ENCODE measurements at regions not wholly inside any gene's neighbourhood (a gene's known extent, or its start where the extent isn't known, plus 50 kb on each side); places are given as distances from the start of the nearest gene placed in this dataset.
A peak's percentile ranks its signal among the peaks of the same experiment; 100 is the strongest.

DNA sequence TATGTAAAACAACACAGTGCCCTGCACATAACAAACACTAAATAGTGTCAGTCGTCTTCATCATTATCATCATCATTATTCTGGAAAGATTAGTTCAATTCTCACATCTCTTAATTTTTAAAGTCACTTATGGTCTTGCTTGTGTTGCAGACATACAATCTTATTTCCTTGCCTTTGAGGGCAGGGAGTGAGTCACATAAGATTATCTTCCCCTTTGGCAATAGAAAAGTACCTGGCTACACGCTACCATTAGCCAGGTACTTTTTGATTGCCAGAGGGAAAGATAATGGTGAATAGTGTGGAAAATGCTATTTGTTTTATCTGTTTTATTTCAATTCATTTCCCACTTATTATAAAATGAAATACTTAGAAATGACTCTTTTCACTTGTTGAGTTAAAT lies 76.6 kb upstream of the RMDN2 start:
- no peak overlapping the region for H3K27ac ChIP-seq (ENCODE audit: low read depth in 1 of 2, low read length in 1 of 2)

DNA sequence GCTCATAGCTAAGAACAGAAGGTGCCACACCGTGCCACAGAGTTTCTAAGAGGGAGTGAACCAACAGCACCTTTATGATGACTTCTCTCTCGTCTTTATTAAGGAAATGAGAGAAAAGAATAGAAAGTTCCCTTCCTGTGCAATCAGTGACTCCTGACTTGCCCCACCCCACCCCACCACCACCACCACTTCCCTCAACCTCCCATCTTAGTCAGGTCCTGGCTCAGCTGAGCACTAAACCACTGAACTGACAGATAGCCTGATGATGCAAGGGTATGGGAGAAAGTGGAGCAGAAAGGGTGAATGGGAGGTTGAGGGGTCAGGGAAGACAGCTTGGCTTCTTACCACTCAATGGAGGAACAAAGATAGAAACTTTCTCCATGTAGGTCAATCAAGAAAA lies 75.2 kb upstream of the RMDN2 start:
- Histone ChIP-seq H3K36me3 (ENCODE audit: control insufficient read depth in 2 of 2, insufficient read depth in 2 of 2, low read length in 1 of 2) (no peaks in the 10 kb centered on the region), H3K27me3 (ENCODE audit: control insufficient read depth in 2 of 2, insufficient read depth in 1 of 2, low read length in 1 of 2) (no peaks in the 10 kb centered on the region), H3K9me3 (ENCODE audit: control insufficient read depth in 2 of 2, insufficient read depth in 1 of 2, low read length in 1 of 2) (no peaks in the 10 kb centered on the region), H3K4me1 (ENCODE audit: control insufficient read depth in 2 of 2, insufficient read depth in 2 of 2, low read length in 2 of 2) (peaks cover 0 to 5% of the 10 kb centered on the region in 2 donors), H3K27ac (ENCODE audit: low read depth in 1 of 2, low read length in 1 of 2) (no peak overlapping the region), H3K4me3 (ENCODE audit: low read length in 2 of 2) (no peak overlapping the region)
- DNase-seq (ENCODE audit: low read depth in 6 of 9, low spot score in 9 of 9) = no peak
- 91% methylated on average over 2 of the region's 2 CpGs for WGBS

More for the DNA sequence above, 76.6 kb upstream of the RMDN2 start:
- Histone ChIP-seq H3K4me3 (ENCODE audit: low read length in 2 of 2) (no peak overlapping the region), H3K4me1 (ENCODE audit: control insufficient read depth in 2 of 2, insufficient read depth in 2 of 2, low read length in 2 of 2) (peaks cover 0 to 5% of the 10 kb centered on the region in 2 donors), H3K27me3 (ENCODE audit: control insufficient read depth in 2 of 2, insufficient read depth in 1 of 2, low read length in 1 of 2) (no peaks in the 10 kb centered on the region), H3K9me3 (ENCODE audit: control insufficient read depth in 2 of 2, insufficient read depth in 1 of 2, low read length in 1 of 2) (no peaks in the 10 kb centered on the region), H3K36me3 (ENCODE audit: control insufficient read depth in 2 of 2, insufficient read depth in 2 of 2, low read length in 1 of 2) (no peaks in the 10 kb centered on the region)
- WGBS = 94% methylated on average over 2 of the region's 2 CpGs
- DNase-seq (ENCODE audit: low read depth in 6 of 9, low spot score in 9 of 9) = no peak

DNA sequence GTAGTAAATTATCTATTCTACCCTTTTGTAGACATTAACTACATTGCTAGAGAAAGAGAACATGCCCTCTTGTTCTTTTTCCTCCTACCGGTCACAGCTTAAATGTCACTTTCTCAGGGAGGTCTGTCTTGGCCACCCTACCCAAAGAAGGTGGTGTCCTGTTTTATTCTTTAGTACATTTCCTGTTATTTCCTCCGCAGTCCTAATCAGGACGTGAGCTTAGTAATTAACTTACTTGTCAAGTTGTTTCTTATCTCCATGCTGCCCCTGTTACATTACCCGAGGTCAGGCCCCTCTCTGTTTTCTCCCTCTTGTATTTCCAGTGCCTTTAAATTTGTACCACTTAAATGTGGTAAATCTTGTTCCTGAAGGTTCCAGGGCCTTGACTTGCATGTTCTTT lies 73.7 kb upstream of the RMDN2 start:
- Histone ChIP-seq H3K27ac (ENCODE audit: low read depth in 1 of 2, low read length in 1 of 2) (no peak overlapping the region), H3K4me1 (ENCODE audit: control insufficient read depth in 2 of 2, insufficient read depth in 2 of 2, low read length in 2 of 2) (peaks cover 0 to 5% of the 10 kb centered on the region in 2 donors), H3K9me3 (ENCODE audit: control insufficient read depth in 2 of 2, insufficient read depth in 1 of 2, low read length in 1 of 2) (no peaks in the 10 kb centered on the region), H3K4me3 (ENCODE audit: low read length in 2 of 2) (no peak overlapping the region), H3K27me3 (ENCODE audit: control insufficient read depth in 2 of 2, insufficient read depth in 1 of 2, low read length in 1 of 2) (no peaks in the 10 kb centered on the region), H3K36me3 (ENCODE audit: control insufficient read depth in 2 of 2, insufficient read depth in 2 of 2, low read length in 1 of 2) (no peaks in the 10 kb centered on the region)
- 36% methylated on average over 4 of the region's 4 CpGs for WGBS
- no peak for DNase-seq (ENCODE audit: low read depth in 6 of 9, low spot score in 9 of 9)

DNA sequence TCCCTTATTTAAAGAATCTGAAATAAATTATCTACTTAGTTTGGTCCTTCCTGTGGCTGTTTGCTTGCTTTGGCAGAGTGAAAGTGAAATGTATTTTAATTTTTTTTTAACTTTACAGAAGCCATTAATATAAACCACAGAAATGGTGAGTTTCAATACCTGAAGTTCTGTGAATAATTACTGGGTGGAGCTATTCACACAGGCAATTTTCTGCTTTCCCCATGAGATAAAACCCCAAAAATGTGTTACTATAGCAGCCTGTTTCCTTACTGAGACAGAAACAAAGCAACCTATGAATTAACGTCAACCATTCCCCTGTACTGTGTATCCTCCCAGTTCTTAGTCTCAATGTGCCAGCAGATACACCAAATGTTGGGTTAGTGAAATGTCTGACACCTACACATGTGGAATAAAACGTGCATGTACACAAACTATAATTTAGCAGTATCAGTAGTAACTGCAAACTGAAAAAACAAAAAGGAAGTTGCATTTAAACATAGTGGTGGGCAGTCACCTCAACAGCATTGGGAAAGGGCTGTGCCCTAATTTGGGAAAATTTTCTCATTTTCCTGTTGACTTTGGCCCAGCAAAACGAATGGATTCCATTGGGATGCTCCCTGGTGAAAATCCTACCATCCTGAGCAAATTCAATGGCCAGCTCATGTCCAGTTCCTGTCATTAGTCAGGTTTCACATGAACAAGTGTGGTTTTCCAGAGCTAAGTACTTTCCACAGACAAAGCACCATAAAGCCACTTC lies 73.1 kb upstream of the RMDN2 start:
- Histone ChIP-seq H3K36me3 (ENCODE audit: control insufficient read depth in 2 of 2, insufficient read depth in 2 of 2, low read length in 1 of 2) (no peaks in the 10 kb centered on the region), H3K4me1 (ENCODE audit: control insufficient read depth in 2 of 2, insufficient read depth in 2 of 2, low read length in 2 of 2) (peaks cover 0 to 5% of the 10 kb centered on the region in 2 donors), H3K4me3 (ENCODE audit: low read length in 2 of 2) (no peak overlapping the region), H3K27ac (ENCODE audit: low read depth in 1 of 2, low read length in 1 of 2) (peak overlapping the region in 1 of 2 donors; percentile 46), H3K27me3 (ENCODE audit: control insufficient read depth in 2 of 2, insufficient read depth in 1 of 2, low read length in 1 of 2) (no peaks in the 10 kb centered on the region), H3K9me3 (ENCODE audit: control insufficient read depth in 2 of 2, insufficient read depth in 1 of 2, low read length in 1 of 2) (no peaks in the 10 kb centered on the region)
- peak in 1 of 9 donors; percentile 17 for DNase-seq (ENCODE audit: low read depth in 6 of 9, low spot score in 9 of 9)
- 65% methylated on average over 3 of the region's 3 CpGs for WGBS

DNA sequence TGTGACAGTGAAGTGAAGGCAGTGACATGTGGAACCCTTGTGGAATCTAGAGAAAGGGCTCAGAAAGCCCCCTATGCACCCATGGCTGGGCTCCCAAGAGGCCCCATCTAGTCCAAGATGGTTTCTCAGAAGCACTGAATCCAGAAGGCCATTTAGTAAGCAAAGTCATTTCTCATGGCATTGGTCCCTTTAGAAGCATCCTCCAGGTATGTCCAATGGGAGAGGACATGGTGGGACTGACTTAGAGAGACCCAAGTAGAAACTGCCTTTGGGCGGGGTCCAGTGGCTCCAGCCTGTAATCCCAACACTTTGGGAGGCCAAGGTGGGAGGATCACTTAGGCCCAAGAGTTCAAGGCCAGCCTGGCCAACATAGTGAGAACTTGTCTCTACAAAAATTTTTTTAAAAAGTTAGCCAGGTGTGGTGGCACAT lies 72.5 kb upstream of the RMDN2 start:
- DNase-seq (ENCODE audit: low read depth in 6 of 9, low spot score in 9 of 9) = no peak
- WGBS = 96% methylated on average over 1 of the region's 1 CpG
- H3K4me1 ChIP-seq (ENCODE audit: control insufficient read depth in 2 of 2, insufficient read depth in 2 of 2, low read length in 2 of 2) = peaks cover 0 to 5% of the 10 kb centered on the region in 2 donors
- no peak overlapping the region for H3K4me3 ChIP-seq (ENCODE audit: low read length in 2 of 2)
- H3K9me3 ChIP-seq (ENCODE audit: control insufficient read depth in 2 of 2, insufficient read depth in 1 of 2, low read length in 1 of 2) = no peaks in the 10 kb centered on the region
- no peaks in the 10 kb centered on the region for H3K36me3 ChIP-seq (ENCODE audit: control insufficient read depth in 2 of 2, insufficient read depth in 2 of 2, low read length in 1 of 2)
- H3K27me3 ChIP-seq (ENCODE audit: control insufficient read depth in 2 of 2, insufficient read depth in 1 of 2, low read length in 1 of 2) = no peaks in the 10 kb centered on the region
- no peak overlapping the region for H3K27ac ChIP-seq (ENCODE audit: low read depth in 1 of 2, low read length in 1 of 2)

DNA sequence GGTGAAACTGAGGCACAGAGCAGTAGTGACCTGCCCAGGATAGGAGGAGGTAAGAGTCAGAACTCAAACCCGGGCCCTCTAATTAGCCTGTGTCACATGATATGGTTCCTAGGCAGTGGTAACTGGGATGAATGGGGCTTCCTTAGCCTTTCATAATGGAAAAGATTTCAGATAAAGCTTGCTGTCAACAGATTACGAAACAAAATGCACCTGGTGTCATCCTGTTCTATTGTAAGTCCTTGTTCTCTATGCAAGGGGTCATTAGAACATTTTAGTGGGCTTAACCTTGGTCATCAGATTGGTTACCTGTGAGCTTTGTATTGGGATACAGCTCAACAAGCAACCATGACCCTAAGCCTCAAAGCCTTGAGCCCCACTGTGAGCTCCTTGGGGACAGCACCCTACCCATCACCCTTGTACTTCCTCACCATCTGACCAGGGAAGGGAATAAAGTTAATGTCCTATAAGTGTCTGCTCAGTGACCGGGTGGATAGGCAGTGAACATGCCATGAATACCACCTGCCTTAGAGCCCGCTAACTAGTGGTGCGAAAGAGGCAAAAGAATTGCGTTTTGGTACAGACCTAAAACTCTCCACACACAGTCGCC lies 70.3 kb upstream of the RMDN2 start:
- 95% methylated on average over 7 of the region's 7 CpGs for WGBS
- no peaks in the 10 kb centered on the region for H3K36me3 ChIP-seq (ENCODE audit: control insufficient read depth in 2 of 2, insufficient read depth in 2 of 2, low read length in 1 of 2)
- peak overlapping the region in 1 of 2 donors; percentile 6 for H3K27ac ChIP-seq (ENCODE audit: low read depth in 1 of 2, low read length in 1 of 2)
- H3K4me1 ChIP-seq (ENCODE audit: control insufficient read depth in 2 of 2, insufficient read depth in 2 of 2, low read length in 2 of 2) = peaks cover 0 to 5% of the 10 kb centered on the region in 2 donors
- H3K4me3 ChIP-seq (ENCODE audit: low read length in 2 of 2) = no peak overlapping the region
- peaks cover 0 to 9% of the 10 kb centered on the region in 2 donors for H3K9me3 ChIP-seq (ENCODE audit: control insufficient read depth in 2 of 2, insufficient read depth in 1 of 2, low read length in 1 of 2)
- no peaks in the 10 kb centered on the region for H3K27me3 ChIP-seq (ENCODE audit: control insufficient read depth in 2 of 2, insufficient read depth in 1 of 2, low read length in 1 of 2)
- no peak for DNase-seq (ENCODE audit: low read depth in 6 of 9, low spot score in 9 of 9)

DNA sequence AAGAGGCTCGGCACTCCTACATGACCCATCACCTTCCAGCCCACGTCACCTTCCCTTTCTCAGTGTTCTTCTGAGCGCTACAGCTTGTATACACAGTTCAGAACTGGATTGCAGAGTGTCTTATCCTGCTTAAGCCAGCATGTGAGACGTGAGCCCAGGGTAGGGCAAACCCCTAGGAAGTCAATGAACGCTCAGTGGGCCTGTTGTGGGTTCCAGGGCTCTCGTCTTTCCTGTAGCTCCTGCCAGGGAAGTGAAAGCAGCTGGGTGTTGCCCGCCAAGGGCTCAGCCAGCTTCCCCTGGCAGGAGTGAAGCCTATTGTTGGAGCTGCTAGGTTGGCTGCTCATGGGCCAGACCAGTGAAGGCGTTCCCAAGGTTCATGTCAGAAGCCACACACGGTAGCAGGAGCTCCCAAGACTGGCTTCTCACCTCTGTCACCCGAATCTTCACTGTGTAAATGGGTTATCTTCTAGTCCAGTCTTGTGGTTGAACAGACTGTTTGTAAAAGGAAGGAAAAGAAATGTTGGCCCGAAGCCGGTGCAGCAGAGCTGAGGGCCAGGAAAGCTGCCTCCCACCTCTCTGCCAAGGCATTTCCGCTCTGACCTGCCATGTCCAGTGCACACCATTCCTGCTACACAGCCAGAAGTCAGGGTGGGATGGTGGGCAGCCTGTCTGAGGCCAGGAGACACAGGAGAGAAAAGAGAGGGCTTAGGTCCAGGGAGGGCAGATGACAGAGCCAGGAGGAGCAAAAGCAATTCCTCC lies 69.6 kb upstream of the RMDN2 start:
- WGBS = 43% methylated on average over 13 of the region's 13 CpGs
- Histone ChIP-seq H3K27ac (ENCODE audit: low read depth in 1 of 2, low read length in 1 of 2) (peak overlapping the region in 1 of 2 donors; percentile 6), H3K4me3 (ENCODE audit: low read length in 2 of 2) (no peak overlapping the region), H3K4me1 (ENCODE audit: control insufficient read depth in 2 of 2, insufficient read depth in 2 of 2, low read length in 2 of 2) (peaks cover 0 to 5% of the 10 kb centered on the region in 2 donors), H3K27me3 (ENCODE audit: control insufficient read depth in 2 of 2, insufficient read depth in 1 of 2, low read length in 1 of 2) (no peaks in the 10 kb centered on the region), H3K9me3 (ENCODE audit: control insufficient read depth in 2 of 2, insufficient read depth in 1 of 2, low read length in 1 of 2) (peaks cover 0 to 9% of the 10 kb centered on the region in 2 donors), H3K36me3 (ENCODE audit: control insufficient read depth in 2 of 2, insufficient read depth in 2 of 2, low read length in 1 of 2) (no peaks in the 10 kb centered on the region)
- peak in 1 of 9 donors; percentile 16 for DNase-seq (ENCODE audit: low read depth in 6 of 9, low spot score in 9 of 9)

DNA sequence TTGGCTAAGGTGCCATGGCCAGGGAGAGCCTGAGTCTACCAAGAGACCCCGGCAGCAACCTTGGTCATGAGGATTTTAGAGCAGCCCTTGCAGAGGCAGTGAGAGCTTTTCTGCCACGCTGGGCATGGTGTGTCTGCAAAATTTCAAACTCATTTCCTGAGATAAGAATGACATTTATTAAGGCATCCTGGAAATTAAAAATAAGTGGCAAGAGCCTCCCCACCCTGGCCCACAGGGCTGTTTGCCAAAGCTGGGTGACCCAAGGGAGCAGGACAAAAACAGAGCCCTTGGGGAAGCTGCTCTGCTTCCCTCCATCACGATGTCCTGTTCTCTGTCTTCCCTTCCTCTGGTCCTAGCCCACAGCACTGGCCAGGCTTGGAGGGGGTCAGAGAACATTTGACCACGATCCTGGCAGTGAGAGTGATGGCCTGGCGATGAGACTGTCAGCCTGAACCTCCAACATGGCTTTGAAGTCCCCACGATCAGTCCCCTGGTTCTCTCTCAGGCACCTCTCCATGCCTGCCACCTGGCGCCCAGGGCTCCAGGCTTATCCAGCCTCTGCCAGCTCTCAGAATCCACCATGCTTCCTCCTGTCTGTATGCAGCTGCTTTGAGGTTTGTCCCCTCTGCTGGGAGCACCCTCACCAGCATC lies 68.9 kb upstream of the RMDN2 start:
- 30% methylated on average over 7 of the region's 7 CpGs for WGBS
- H3K27me3 ChIP-seq (ENCODE audit: control insufficient read depth in 2 of 2, insufficient read depth in 1 of 2, low read length in 1 of 2) = no peaks in the 10 kb centered on the region
- no peak overlapping the region for H3K27ac ChIP-seq (ENCODE audit: low read depth in 1 of 2, low read length in 1 of 2)
- DNase-seq (ENCODE audit: low read depth in 6 of 9, low spot score in 9 of 9) = no peak
- peaks cover 0 to 4% of the 10 kb centered on the region in 2 donors for H3K4me1 ChIP-seq (ENCODE audit: control insufficient read depth in 2 of 2, insufficient read depth in 2 of 2, low read length in 2 of 2)
- H3K4me3 ChIP-seq (ENCODE audit: low read length in 2 of 2) = no peak overlapping the region
- H3K36me3 ChIP-seq (ENCODE audit: control insufficient read depth in 2 of 2, insufficient read depth in 2 of 2, low read length in 1 of 2) = no peaks in the 10 kb centered on the region
- H3K9me3 ChIP-seq (ENCODE audit: control insufficient read depth in 2 of 2, insufficient read depth in 1 of 2, low read length in 1 of 2) = peaks cover 0 to 9% of the 10 kb centered on the region in 2 donors

Data from thymus (tissue), 11 donors.